ENCODE measurements at regions not wholly inside any gene's neighbourhood (a gene's known extent, or its start where the extent isn't known, plus 50 kb on each side); places are given as distances from the start of the nearest gene placed in this dataset.

- Mint-ChIP-seq H3K4me1 (ENCODE audit: low read depth) (no peaks in the 10 kb centered on the region), H3K4me3 (no peak overlapping the region), H3K27me3 (peaks cover 6% of the 10 kb centered on the region), H3K9me3 (no peaks in the 10 kb centered on the region), H3K36me3 (ENCODE audit: low read depth) (no peaks in the 10 kb centered on the region), H3K27ac (no peak overlapping the region)
- no peak for DNase-seq
- ChIA-PET POLR2A (no interaction called here), CTCF (interaction anchor here (0.9 kb wide), 1 partner anchor 39 kb away, joined by 4 read pairs; no protein-coding TSS in a partner anchor)
- no peak for TF ChIP-seq CTCF (IDR thresholded peaks at IDR 0.05)
- intact Hi-C loops (cut with micrococcal nuclease): no loop called here
- ATAC-seq: no peak
Observed at GRCh38 chr5:112013660-112014059, 256.7 kb upstream of the NREP start.

DNA sequence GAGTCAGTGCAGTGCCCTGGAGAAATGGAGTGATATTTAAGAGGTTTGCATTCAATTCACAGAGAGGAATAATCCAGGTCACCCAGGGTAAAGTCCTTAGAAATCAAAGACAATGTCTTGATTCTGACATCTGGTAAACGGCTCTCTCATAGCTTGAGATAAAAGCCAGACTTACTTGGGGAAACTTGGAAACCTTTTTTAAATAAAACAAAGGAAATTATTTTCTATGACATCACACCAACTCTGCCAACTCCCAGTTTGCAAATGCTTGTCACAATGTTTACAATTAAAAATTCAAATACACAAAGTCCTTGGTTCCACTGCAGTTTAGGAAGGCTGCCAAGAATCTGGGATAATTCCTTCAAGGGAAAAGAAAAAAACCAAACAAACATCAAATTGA lies 255.1 kb upstream of the NREP start:
- ATAC-seq (no peak), DNase-seq (no peak)
- intact Hi-C loops (cut with micrococcal nuclease): no loop called here
- Mint-ChIP-seq H3K4me1 (ENCODE audit: low read depth) (no peaks in the 10 kb centered on the region), H3K4me3 (no peak overlapping the region), H3K27me3 (peaks cover 6% of the 10 kb centered on the region), H3K27ac (no peak overlapping the region), H3K9me3 (no peaks in the 10 kb centered on the region), H3K36me3 (ENCODE audit: low read depth) (no peaks in the 10 kb centered on the region)
- no peak for TF ChIP-seq CTCF (IDR thresholded peaks at IDR 0.05)
- CTCF ChIA-PET: no interaction called here
- POLR2A ChIA-PET: no interaction called here

GRCh38 chr5:112010475-112010874 lies 253.5 kb upstream of the NREP start:
- no peaks in the 10 kb centered on the region for H3K9me3 Mint-ChIP-seq
- CTCF ChIA-PET: no interaction called here
- H3K27ac Mint-ChIP-seq: no peak overlapping the region
- DNase-seq (no peak), ATAC-seq (no peak)
- POLR2A ChIA-PET: no interaction called here
- TF ChIP-seq CTCF (IDR thresholded peaks at IDR 0.05): no peak
- H3K4me1 Mint-ChIP-seq (ENCODE audit: low read depth): peaks cover 3% of the 10 kb centered on the region
- intact Hi-C loops (cut with micrococcal nuclease): no loop called here
- no peaks in the 10 kb centered on the region for H3K36me3 Mint-ChIP-seq (ENCODE audit: low read depth)
- H3K27me3 Mint-ChIP-seq: peaks cover 8% of the 10 kb centered on the region
- no peak overlapping the region for H3K4me3 Mint-ChIP-seq

- POLR2A ChIA-PET: no interaction called here
- H3K9me3 Mint-ChIP-seq: no peaks in the 10 kb centered on the region
- intact Hi-C loops (cut with micrococcal nuclease): no loop called here
- ATAC-seq (no peak), DNase-seq (no peak)
- H3K27me3 Mint-ChIP-seq: peaks cover 6% of the 10 kb centered on the region
- H3K4me1 Mint-ChIP-seq (ENCODE audit: low read depth): peaks cover 3% of the 10 kb centered on the region
- no peak for TF ChIP-seq CTCF (IDR thresholded peaks at IDR 0.05)
- H3K4me3 Mint-ChIP-seq: no peak overlapping the region
- no peaks in the 10 kb centered on the region for H3K36me3 Mint-ChIP-seq (ENCODE audit: low read depth)
- CTCF ChIA-PET: no interaction called here
- H3K27ac Mint-ChIP-seq: no peak overlapping the region
Observed at GRCh38 chr5:112006721-112007120, 249.7 kb upstream of the NREP start.

- peaks cover 6% of the 10 kb centered on the region for H3K27me3 Mint-ChIP-seq
- no peak for ATAC-seq
- ChIA-PET CTCF (no interaction called here), POLR2A (no interaction called here)
- peaks cover 3% of the 10 kb centered on the region for H3K4me1 Mint-ChIP-seq (ENCODE audit: low read depth)
- no peak for DNase-seq
- H3K27ac Mint-ChIP-seq: no peak overlapping the region
- H3K9me3 Mint-ChIP-seq: no peaks in the 10 kb centered on the region
- no peak overlapping the region for H3K4me3 Mint-ChIP-seq
- no peaks in the 10 kb centered on the region for H3K36me3 Mint-ChIP-seq (ENCODE audit: low read depth)
- intact Hi-C loops (cut with micrococcal nuclease): no loop called here
- TF ChIP-seq CTCF (IDR thresholded peaks at IDR 0.05): no peak
Observed at GRCh38 chr5:112005623-112005930, 248.6 kb upstream of the NREP start.
